IMR-90 (cell line): ENCODE measurements at regions not wholly inside any gene's neighbourhood (a gene's known extent, or its start where the extent isn't known, plus 50 kb on each side); places are given as distances from the start of the nearest gene placed in this dataset.
"Not testable (repeated sequence)": the region's sequence is repeated elsewhere in the genome, so short reads cannot be mapped to it uniquely, and the experiment has no call there.

Experiments used
- ATAC-seq: fragments of 200-7000 bp; cut with Tn5 transposase; 2 replicates; pipeline ENCODE4 v1.9.1; 2020; ENCODE audit warnings: low read depth, mild to moderate bottlenecking, moderate library complexity
- BruUV-seq: library from RNA; stranded (reverse); fragments of 400-500 nt; replicated peaks from 2 replicates; lab custom pipeline; 2021; lab: Mats Ljungman, UMichigan
- CTCF ChIA-PET: fragments of 300-600 bp; formaldehyde crosslinking; extraction: SDS; loops from one replicate; lab custom pipeline; 2021; ENCODE audit warnings: antibody characterized with exemption; lab: Yijun Ruan, JAX
- POLR2A ChIA-PET: fragments of 300-600 bp; sonication (Branson Sonifier 250); formaldehyde crosslinking; loops from one replicate; lab custom pipeline; 2022; ENCODE audit warnings: antibody characterized with exemption; ENCODE audit not compliant: unreplicated experiment; lab: Charles Lee
- DNase-seq: peaks from one replicate; pipeline ENCODE4 v3.0.0; 2013
- H2AFZ ChIP-seq: replicated peaks from 2 replicates; pipeline ENCODE3; 2013; ENCODE audit warnings: low read length, mild to moderate bottlenecking; ENCODE audit not compliant: poor library complexity
- H2AK5ac ChIP-seq: 2 replicates; pipeline ENCODE4 v1.6.1; 2013; ENCODE audit warnings: low read depth, low read length, inconsistent platforms
- H2AK9ac ChIP-seq: replicated peaks from 2 replicates; pipeline ENCODE3; 2013; ENCODE audit warnings: mild to moderate bottlenecking, low read depth, low read length, moderate library complexity; ENCODE audit not compliant: poor library complexity
- H2BK120ac ChIP-seq: 2 replicates; pipeline ENCODE4 v1.6.1; 2013; ENCODE audit warnings: low read depth, low read length, inconsistent platforms
- H2BK15ac ChIP-seq: 3 replicates; pipeline ENCODE4 v1.6.1; 2013; ENCODE audit warnings: low read depth, low read length, inconsistent platforms
- H2BK20ac ChIP-seq: 2 replicates; pipeline ENCODE4 v1.6.1; 2013; ENCODE audit warnings: low read depth, mild to moderate bottlenecking, inconsistent platforms, low read length, moderate library complexity
- H2BK5ac ChIP-seq: 2 replicates; pipeline ENCODE4 v1.6.1; 2013; ENCODE audit warnings: mild to moderate bottlenecking, low read depth, low read length, inconsistent platforms; ENCODE audit not compliant: poor library complexity, severe bottlenecking
- H3K14ac ChIP-seq: replicated peaks from 2 replicates; pipeline ENCODE4 v1.6.1; 2013; ENCODE audit warnings: low read depth, low read length, inconsistent platforms
- H3K18ac ChIP-seq: 2 replicates; pipeline ENCODE4 v1.6.1; 2013; ENCODE audit warnings: low read depth, low read length, control low read depth
- H3K23ac ChIP-seq: 2 replicates; pipeline ENCODE4 v1.6.1; 2013; ENCODE audit warnings: low read depth, low read length, inconsistent platforms
- H3K27ac ChIP-seq: 2 replicates; pipeline ENCODE4 v1.5.1; 2013; ENCODE audit warnings: mild to moderate bottlenecking, control low read depth, low read length; ENCODE audit not compliant: insufficient read depth
- H3K27me3 ChIP-seq: 2 replicates; pipeline ENCODE4 v1.6.1; 2013; ENCODE audit warnings: low read length; ENCODE audit not compliant: control insufficient read depth, insufficient read depth
- H3K36me3 ChIP-seq: 2 replicates; pipeline ENCODE4 v1.6.1; 2013; ENCODE audit warnings: low read length, mixed read lengths; ENCODE audit not compliant: control insufficient read depth, insufficient read depth
- H3K4ac ChIP-seq: 2 replicates; pipeline ENCODE4 v1.6.1; 2013; ENCODE audit warnings: low read depth, low read length, inconsistent platforms
- H3K4me1 ChIP-seq: 2 replicates; pipeline ENCODE4 v1.6.1; 2013; ENCODE audit warnings: low read length, mixed read lengths; ENCODE audit not compliant: control insufficient read depth, insufficient read depth
- H3K4me2 ChIP-seq: 2 replicates; pipeline ENCODE4 v1.6.1; 2013; ENCODE audit warnings: low read depth, mild to moderate bottlenecking, control low read depth, low read length, moderate library complexity
- H3K4me3 ChIP-seq: 2 replicates; pipeline ENCODE4 v1.5.1; 2013; ENCODE audit warnings: low read depth, mild to moderate bottlenecking, control low read depth, low read length, moderate library complexity; ENCODE audit not compliant: insufficient read depth
- H3K56ac ChIP-seq: 2 replicates; pipeline ENCODE4 v1.6.1; 2013; ENCODE audit warnings: low read length, inconsistent platforms; ENCODE audit not compliant: insufficient read depth; ENCODE audit errors: extremely low read depth
- H3K79me1 ChIP-seq, 2 experiments: 2 replicates each; pipeline ENCODE4 v1.6.1; 2013; ENCODE audit warnings: low read length in 2 of 2, inconsistent platforms in 1 of 2, low read depth in 1 of 2
- H3K9ac ChIP-seq: 2 replicates; pipeline ENCODE4 v1.6.1; 2013; ENCODE audit warnings: low read depth, low read length, control low read depth
- H3K9me1 ChIP-seq: 2 replicates; pipeline ENCODE4 v1.6.1; 2013; ENCODE audit warnings: low read length, inconsistent platforms; ENCODE audit not compliant: insufficient read depth
- H3K9me3 ChIP-seq: 2 replicates; pipeline ENCODE4 v1.6.1; 2013; ENCODE audit warnings: low read length; ENCODE audit not compliant: control insufficient read depth, insufficient read depth
- H4K20me1 ChIP-seq: 2 replicates; pipeline ENCODE4 v1.6.1; 2013; ENCODE audit warnings: low read length, inconsistent platforms; ENCODE audit not compliant: insufficient read depth
- H4K5ac ChIP-seq: 2 replicates; pipeline ENCODE4 v1.6.1; 2013; ENCODE audit warnings: mild to moderate bottlenecking, low read depth, low read length, control low read depth
- H4K8ac ChIP-seq, 2 experiments: 2 replicates each; pipeline ENCODE4 v1.6.1; 2013; ENCODE audit warnings: low read depth in 2 of 2, low read length in 2 of 2, control low read depth in 1 of 2, inconsistent platforms in 1 of 2
- H4K91ac ChIP-seq: 2 replicates; pipeline ENCODE4 v1.6.1; 2013; ENCODE audit warnings: low read depth, low read length, inconsistent platforms; ENCODE audit not compliant: insufficient read depth
- WGBS, 2 experiments: methylation state at CpG; one replicate each; pipeline versions ENCODE4 v1.1.5 to v1.1.7; 2013; ENCODE audit warnings: missing lambda C conversion rate in 2 of 2; ENCODE audit not compliant: insufficient read length in 1 of 2; ENCODE audit errors: extremely low coverage in 2 of 2; 5-methylcytosine and 5-hydroxymethylcytosine counted together
- dilution Hi-C: fragments of 300-500 bp; cut with HindIII; formaldehyde crosslinking; loops from one replicate; pipeline ENCODE4 v1.14.3; 2018; ENCODE audit warnings: low sequenced_read_pairs; ENCODE audit not compliant: unreplicated experiment
- in situ Hi-C: fragments of 300-500 bp; cut with MboI; formaldehyde crosslinking; loops from 3 replicates; pipeline ENCODE4 v1.14.3; 2019; ENCODE audit warnings: low sequenced_read_pairs, inconsistent platforms, mixed read lengths
- intact Hi-C: fragments of 100-400 bp; cut with micrococcal nuclease; formaldehyde crosslinking; loops from 2 replicates; pipeline ENCODE4 v1.10.0; 2022

GRCh38 chr4:101411281-101411910, 64.1 kb upstream of the PPP3CA start:
- H4K8ac ChIP-seq, H3K14ac ChIP-seq, H4K91ac ChIP-seq, H3K4ac ChIP-seq, H3K27me3 ChIP-seq, dilution Hi-C loops, H2BK20ac ChIP-seq, H4K5ac ChIP-seq, H3K9me1 ChIP-seq, H3K9ac ChIP-seq, DNase-seq, H2BK15ac ChIP-seq, H2AFZ ChIP-seq, BruUV-seq, intact Hi-C loops, ATAC-seq, H2AK5ac ChIP-seq, H3K4me2 ChIP-seq, H3K23ac ChIP-seq, H3K9me3 ChIP-seq, in situ Hi-C loops, H3K36me3 ChIP-seq, H2BK5ac ChIP-seq, H3K4me3 ChIP-seq, H3K18ac ChIP-seq, H2BK120ac ChIP-seq, H3K56ac ChIP-seq, CTCF ChIA-PET, H3K27ac ChIP-seq, H4K20me1 ChIP-seq, H3K4me1 ChIP-seq, H3K79me1 ChIP-seq, H2AK9ac ChIP-seq, POLR2A ChIA-PET: not testable (repeated sequence)
- WGBS, 2 experiments, result 99% methylated on average over 9 of the region's 24 CpGs; no CpG with 5 or more reads in 1 of the 2 experiments
